ENCODE measurements at regions not wholly inside any gene's neighbourhood (a gene's known extent, or its start where the extent isn't known, plus 50 kb on each side); places are given as distances from the start of the nearest gene placed in this dataset.

- DNase-seq (ENCODE audit: low spot score), result no peak
These were observed 89.8 kb upstream of the KCNH7 start for GRCh38 chr2:162928356-162928755.

GRCh38 chr2:162926907-162927306, 88.3 kb upstream of the KCNH7 start:
- TF ChIP-seq, protein P1, sequence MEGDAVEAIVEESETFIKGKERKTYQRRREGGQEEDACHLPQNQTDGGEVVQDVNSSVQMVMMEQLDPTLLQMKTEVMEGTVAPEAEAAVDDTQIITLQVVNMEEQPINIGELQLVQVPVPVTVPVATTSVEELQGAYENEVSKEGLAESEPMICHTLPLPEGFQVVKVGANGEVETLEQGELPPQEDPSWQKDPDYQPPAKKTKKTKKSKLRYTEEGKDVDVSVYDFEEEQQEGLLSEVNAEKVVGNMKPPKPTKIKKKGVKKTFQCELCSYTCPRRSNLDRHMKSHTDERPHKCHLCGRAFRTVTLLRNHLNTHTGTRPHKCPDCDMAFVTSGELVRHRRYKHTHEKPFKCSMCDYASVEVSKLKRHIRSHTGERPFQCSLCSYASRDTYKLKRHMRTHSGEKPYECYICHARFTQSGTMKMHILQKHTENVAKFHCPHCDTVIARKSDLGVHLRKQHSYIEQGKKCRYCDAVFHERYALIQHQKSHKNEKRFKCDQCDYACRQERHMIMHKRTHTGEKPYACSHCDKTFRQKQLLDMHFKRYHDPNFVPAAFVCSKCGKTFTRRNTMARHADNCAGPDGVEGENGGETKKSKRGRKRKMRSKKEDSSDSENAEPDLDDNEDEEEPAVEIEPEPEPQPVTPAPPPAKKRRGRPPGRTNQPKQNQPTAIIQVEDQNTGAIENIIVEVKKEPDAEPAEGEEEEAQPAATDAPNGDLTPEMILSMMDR (IDR thresholded peaks at IDR 0.05; ENCODE audit: borderline replicate concordance, control extremely low read depth, extremely low read depth, insufficient read depth, missing control alignments), result no peak
- DNase-seq (ENCODE audit: low spot score), result no peak
- in situ Hi-C loops (cut with MboI; ENCODE audit: low sequenced_read_pairs, unreplicated experiment), result no loop called here

More at GRCh38 chr2:162928356-162928755, 89.8 kb upstream of the KCNH7 start:
- in situ Hi-C loops (cut with MboI; ENCODE audit: low sequenced_read_pairs, unreplicated experiment), result no loop called here
- TF ChIP-seq, protein P1 (IDR thresholded peaks at IDR 0.05; ENCODE audit: borderline replicate concordance, control extremely low read depth, extremely low read depth, insufficient read depth, missing control alignments), result no peak

- DNase-seq (ENCODE audit: low spot score), result no peak
- TF ChIP-seq, protein P1 (IDR thresholded peaks at IDR 0.05; ENCODE audit: borderline replicate concordance, control extremely low read depth, extremely low read depth, insufficient read depth, missing control alignments), result no peak
- in situ Hi-C loops (cut with MboI; ENCODE audit: low sequenced_read_pairs, unreplicated experiment), result no loop called here
These were observed 87.9 kb upstream of the KCNH7 start for GRCh38 chr2:162926501-162926900.

DNA sequence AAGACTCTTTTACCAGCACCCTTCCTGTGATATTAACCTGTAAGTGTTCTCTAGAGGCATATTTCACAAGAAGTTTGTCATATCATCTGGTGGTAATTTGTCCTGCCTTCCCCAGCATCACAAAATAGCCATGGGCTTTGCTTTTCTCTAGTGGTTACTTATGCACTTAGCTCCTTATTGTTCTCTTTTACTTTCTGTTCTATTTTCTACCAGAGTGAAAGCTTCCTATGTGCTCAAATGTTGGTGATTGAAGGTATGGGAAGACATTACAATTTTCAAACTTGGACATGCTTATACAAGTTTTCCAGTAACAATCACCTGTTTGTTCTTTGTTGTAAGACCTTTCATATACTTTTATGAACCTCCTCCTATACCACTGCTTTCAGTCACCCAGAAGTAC, 87.0 kb upstream of the KCNH7 start:
- TF ChIP-seq, protein P1 (IDR thresholded peaks at IDR 0.05; ENCODE audit: borderline replicate concordance, control extremely low read depth, extremely low read depth, insufficient read depth, missing control alignments), result no peak
- DNase-seq (ENCODE audit: low spot score), result no peak
- in situ Hi-C loops (cut with MboI; ENCODE audit: low sequenced_read_pairs, unreplicated experiment), result no loop called here

DNA sequence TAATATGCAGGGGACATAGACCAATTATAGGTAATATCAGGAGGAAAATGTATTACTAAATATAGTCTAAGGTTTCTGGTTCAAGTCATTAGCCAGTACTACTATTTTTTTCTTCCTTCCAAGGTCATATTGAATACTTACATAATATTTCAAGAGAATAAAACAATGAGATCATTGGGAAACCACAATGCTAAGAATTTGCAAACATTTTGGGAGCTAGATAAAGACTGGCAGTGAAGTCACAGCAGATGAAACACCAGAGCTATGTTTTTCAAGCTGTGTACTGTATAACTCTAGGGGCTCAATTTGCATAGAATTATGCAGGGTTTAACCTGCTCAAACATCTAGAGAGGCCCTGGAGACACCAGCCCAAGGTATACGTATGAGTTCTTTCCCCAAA, 80.5 kb upstream of the KCNH7 start:
- no peak for DNase-seq (ENCODE audit: low spot score)
- in situ Hi-C loops (cut with MboI; ENCODE audit: low sequenced_read_pairs, unreplicated experiment), result no loop called here
- TF ChIP-seq, protein P1 (IDR thresholded peaks at IDR 0.05; ENCODE audit: borderline replicate concordance, control extremely low read depth, extremely low read depth, insufficient read depth, missing control alignments), result no peak

- in situ Hi-C loops (cut with MboI; ENCODE audit: low sequenced_read_pairs, unreplicated experiment), result no loop called here
- TF ChIP-seq, protein P1 (IDR thresholded peaks at IDR 0.05; ENCODE audit: borderline replicate concordance, control extremely low read depth, extremely low read depth, insufficient read depth, missing control alignments), result no peak
- no peak for DNase-seq (ENCODE audit: low spot score)
These were observed 79.1 kb upstream of the KCNH7 start for GRCh38 chr2:162917626-162918025.

Measured in GM13976 (cell line).